IgD-negative memory B cell (primary cell): ENCODE measurements at regions not wholly inside any gene's neighbourhood (a gene's known extent, or its start where the extent isn't known, plus 50 kb on each side); places are given as distances from the start of the nearest gene placed in this dataset.

Experiments used
- H3K27ac Mint-ChIP-seq, 3 donors: one replicate each; pipeline ENCODE4 v1.8.0; 2020 to 2022; ENCODE audit warnings: mild to moderate bottlenecking in 3 of 3, mixed read lengths in 3 of 3, moderate library complexity in 1 of 3
- H3K27me3 Mint-ChIP-seq: one replicate; pipeline ENCODE4 v1.8.0; 2021; ENCODE audit warnings: mixed read lengths
- H3K36me3 Mint-ChIP-seq: one replicate; pipeline ENCODE4 v1.8.0; 2020; ENCODE audit warnings: mild to moderate bottlenecking, mixed read lengths
- H3K4me1 Mint-ChIP-seq, 3 donors: one replicate each; pipeline ENCODE4 v1.8.0; 2020 to 2022; ENCODE audit warnings: mixed read lengths in 3 of 3, mild to moderate bottlenecking in 1 of 3
- H3K4me3 Mint-ChIP-seq, 4 donors: one replicate each; pipeline ENCODE4 v1.8.0; 2020 to 2022; ENCODE audit warnings: mild to moderate bottlenecking in 4 of 4, mixed read lengths in 4 of 4, moderate library complexity in 3 of 4
- H3K9me3 Mint-ChIP-seq, 3 donors: one replicate each; pipeline ENCODE4 v1.8.0; 2020 to 2021; ENCODE audit warnings: mixed read lengths in 3 of 3, mild to moderate bottlenecking in 1 of 3

DNA sequence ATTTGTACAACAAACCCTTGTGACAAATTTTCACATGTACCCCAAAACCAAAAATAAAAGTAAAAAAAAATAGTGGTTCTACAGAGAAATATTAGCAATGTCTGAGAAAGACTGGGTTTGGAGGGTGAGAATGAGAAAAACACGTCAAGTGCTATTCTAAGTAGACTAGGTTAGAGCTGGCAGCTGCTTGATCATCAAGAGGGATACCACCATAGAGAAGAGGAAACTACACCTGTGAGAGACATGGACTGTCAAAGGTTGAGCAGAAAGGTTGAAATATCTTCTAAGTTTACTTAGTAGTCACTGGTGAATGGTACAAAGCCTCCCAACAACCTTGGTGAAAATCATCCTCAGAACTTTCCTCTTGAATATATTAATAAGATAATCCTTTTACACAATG lies 126.9 kb upstream of the ITGA4 start:
- Mint-ChIP-seq H3K4me3 (no peak overlapping the region), H3K27me3 (no peaks in the 10 kb centered on the region), H3K9me3 (peaks cover 4 to 10% (median 8%) of the 10 kb centered on the region in 3 donors), H3K27ac (no peak overlapping the region), H3K36me3 (peaks cover 9% of the 10 kb centered on the region), H3K4me1 (peaks cover 9 to 38% (median 21%) of the 10 kb centered on the region in 3 donors)

DNA sequence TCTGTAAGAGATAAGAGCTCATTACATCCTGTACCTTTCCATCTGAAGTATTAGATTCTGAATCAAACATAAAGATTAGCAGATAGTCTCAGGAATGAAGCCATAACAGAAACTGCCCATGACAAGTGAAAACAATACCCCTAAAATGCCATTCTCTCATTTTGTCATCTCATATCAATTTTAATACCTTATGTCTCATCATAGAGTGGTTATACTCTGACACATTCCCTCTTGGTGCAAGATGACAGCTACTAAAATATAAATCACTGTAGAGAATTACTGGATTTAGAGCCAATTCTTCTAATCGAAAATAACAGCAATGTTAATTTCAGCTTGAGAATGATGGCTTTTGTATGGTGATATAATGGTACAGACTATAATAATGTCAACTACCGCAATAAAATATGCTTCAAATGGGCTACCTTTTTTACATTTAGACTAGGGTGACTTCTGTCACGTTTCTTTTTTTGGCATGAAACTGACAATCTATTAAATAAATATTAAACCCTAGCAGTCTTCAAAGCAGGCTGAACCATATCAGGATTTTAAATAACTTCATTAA lies 125.1 kb upstream of the ITGA4 start:
- no peak overlapping the region for H3K4me3 Mint-ChIP-seq
- H3K36me3 Mint-ChIP-seq, result peaks cover 9% of the 10 kb centered on the region
- peaks cover 4 to 10% (median 8%) of the 10 kb centered on the region in 3 donors for H3K9me3 Mint-ChIP-seq
- no peak overlapping the region for H3K27ac Mint-ChIP-seq
- no peaks in the 10 kb centered on the region for H3K27me3 Mint-ChIP-seq
- peaks cover 9 to 23% (median 12%) of the 10 kb centered on the region in 3 donors for H3K4me1 Mint-ChIP-seq

DNA sequence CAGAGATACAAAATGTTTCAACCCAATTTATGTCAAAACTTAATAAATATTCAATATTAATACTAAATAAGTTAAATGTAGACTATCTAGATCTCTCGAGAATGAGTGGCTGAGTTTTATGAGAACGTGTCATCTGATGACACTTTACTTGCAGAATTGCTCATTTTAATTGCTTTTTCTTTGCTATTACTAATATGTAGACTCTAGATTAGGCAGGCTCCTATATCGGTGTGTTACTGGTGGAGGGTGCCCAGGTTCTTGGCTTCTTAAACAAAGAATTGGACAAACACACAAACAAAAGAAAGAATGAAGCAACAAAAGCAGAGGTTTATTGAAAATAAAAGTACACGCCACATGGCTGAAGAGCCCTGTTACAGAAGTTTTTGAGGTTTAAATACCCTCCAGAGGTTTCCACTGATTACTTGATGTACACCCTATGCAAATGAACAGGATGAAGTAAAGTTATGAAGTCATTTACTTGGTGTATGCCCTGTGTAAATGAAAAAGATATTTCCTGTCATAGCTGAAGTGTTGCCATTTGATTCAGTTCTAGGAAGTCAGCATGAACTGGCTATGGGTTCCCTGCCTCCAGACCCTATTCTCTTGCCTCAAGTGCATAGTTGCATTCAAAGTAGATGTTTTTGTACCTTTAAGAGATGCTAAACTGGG lies 122.9 kb upstream of the ITGA4 start:
- H3K36me3 Mint-ChIP-seq, result peaks cover 2% of the 10 kb centered on the region
- H3K9me3 Mint-ChIP-seq, result peaks cover 4 to 9% (median 4%) of the 10 kb centered on the region in 3 donors
- H3K4me3 Mint-ChIP-seq, result peak overlapping the region in 2 of 4 donors; percentile 4 to 11
- no peak overlapping the region for H3K27ac Mint-ChIP-seq
- H3K4me1 Mint-ChIP-seq, result peaks cover 10 to 19% (median 11%) of the 10 kb centered on the region in 3 donors
- no peaks in the 10 kb centered on the region for H3K27me3 Mint-ChIP-seq

DNA sequence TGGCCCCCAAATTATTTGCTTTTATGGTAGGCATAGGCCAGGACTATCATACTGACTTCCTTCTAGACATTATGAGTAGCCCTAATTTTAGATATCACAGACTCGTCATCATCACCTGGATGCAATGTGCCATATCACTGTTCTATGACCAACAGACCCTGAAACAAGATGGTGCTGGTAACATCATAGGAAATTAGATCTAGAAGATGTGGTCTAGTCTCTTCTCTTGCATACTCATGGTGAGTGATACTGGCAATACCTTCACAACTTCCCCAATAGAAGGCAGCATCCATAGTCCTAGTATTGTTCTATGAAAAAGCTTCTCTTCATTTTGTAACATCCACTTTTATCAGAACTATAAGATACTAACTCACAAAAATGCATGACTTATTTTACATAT lies 116.3 kb upstream of the ITGA4 start:
- peaks cover 5% of the 10 kb centered on the region for H3K36me3 Mint-ChIP-seq
- peaks cover 0 to 5% (median 3%) of the 10 kb centered on the region in 3 donors for H3K4me1 Mint-ChIP-seq
- no peak overlapping the region for H3K27ac Mint-ChIP-seq
- H3K27me3 Mint-ChIP-seq, result no peaks in the 10 kb centered on the region
- peaks cover 0 to 2% (median 0%) of the 10 kb centered on the region in 3 donors for H3K9me3 Mint-ChIP-seq
- H3K4me3 Mint-ChIP-seq, result peak overlapping the region in 1 of 4 donors; percentile 10

DNA sequence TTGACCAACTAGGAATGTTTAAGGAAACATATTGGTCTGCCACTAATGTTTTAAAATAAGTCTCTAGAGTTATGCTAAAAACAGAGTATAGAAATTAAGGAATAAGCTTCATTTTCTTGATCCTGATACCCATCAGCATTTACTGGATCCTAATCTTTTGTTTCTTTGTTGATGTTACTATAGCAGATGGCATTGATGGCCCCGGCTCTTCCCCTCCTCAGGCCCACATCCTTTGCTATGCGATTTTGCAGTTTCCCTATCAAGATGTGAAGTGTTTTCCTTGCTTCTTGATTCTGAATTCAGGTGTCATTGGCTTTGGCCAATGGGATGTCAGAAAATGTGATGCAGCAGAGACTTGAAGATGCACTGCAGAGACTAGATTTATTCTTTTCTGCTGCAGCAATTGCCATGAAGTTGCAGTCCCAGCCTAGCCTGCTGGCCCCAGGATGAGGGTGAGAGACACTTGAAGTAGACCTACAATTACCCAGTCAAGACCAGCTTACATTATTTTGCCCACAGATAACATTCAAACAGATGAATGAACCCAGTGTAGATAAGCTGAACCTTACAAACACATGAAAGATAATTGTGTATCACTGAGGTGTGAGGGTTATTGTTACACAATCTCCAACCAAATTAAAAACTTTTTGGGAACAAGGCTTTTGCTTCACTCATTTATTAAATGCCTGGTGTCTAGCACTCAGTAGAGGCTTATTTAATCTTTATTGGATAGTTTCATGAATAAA lies 115.2 kb upstream of the ITGA4 start:
- H3K27me3 Mint-ChIP-seq, result no peaks in the 10 kb centered on the region
- no peak overlapping the region for H3K4me3 Mint-ChIP-seq
- H3K27ac Mint-ChIP-seq, result no peak overlapping the region
- peaks cover 0 to 2% (median 0%) of the 10 kb centered on the region in 3 donors for H3K9me3 Mint-ChIP-seq
- H3K36me3 Mint-ChIP-seq, result peaks cover 5% of the 10 kb centered on the region
- H3K4me1 Mint-ChIP-seq, result peaks cover 0 to 5% (median 3%) of the 10 kb centered on the region in 3 donors

DNA sequence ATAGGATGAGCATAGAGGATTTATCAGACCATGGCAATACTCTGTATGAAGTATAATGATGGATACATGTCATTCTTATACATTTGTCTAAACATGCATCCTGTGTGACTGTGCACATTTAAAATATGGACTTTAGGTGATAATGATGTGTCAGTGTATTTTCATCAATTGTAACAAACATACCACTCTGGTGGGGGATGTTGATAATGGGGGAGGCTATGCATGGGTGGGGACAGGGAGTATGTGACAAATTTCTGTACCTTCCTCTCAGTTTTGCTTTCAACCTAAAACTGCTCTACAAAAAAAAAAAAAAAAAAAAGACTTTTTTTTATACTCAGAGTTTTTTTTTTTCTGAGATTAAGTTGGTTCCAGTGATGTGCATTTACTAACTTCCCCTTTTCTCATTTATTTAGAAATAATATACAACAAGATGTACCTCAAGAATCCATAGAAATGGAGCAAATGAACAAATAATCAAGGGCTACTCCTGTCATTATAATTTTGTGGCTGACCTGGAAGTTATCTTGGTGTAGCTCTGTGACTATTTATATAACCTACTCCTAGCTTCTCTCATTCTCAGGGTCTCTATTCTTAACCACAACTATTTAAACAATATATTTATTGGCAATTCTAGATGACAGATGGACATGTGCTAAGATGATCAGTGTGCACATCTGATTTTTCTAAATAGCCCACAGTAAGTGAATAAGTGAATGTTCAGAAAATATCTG lies 108.9 kb upstream of the ITGA4 start:
- H3K4me1 Mint-ChIP-seq, result peaks cover 24 to 31% (median 27%) of the 10 kb centered on the region in 3 donors
- H3K36me3 Mint-ChIP-seq, result peaks cover 2% of the 10 kb centered on the region
- peak overlapping the region in 1 of 3 donors; percentile 16 for H3K27ac Mint-ChIP-seq
- no peaks in the 10 kb centered on the region for H3K9me3 Mint-ChIP-seq
- H3K27me3 Mint-ChIP-seq, result no peaks in the 10 kb centered on the region
- peak overlapping the region in 3 of 4 donors; percentile 3 to 76 (median 21) for H3K4me3 Mint-ChIP-seq

DNA sequence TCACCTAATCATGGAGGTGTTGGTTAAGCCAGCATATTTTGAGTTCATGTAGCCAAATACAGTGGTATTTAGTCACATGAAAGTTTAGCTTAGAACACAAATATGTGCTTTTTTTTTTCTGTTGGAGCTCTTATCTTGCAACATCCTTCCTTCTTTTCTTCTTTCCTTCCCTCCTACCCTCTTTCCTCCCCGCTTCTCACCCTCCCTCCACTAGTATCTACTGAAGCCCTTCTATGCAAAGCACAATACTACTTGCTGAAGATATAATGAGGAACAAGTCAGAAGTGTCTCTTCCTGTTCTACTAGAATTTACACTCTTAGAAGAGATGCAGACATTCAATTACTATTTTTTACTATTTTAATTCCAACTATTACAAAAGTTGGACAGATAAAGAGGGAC lies 105.0 kb upstream of the ITGA4 start:
- peak overlapping the region in 2 of 3 donors; percentile 78 to 83 for H3K27ac Mint-ChIP-seq
- no peaks in the 10 kb centered on the region for H3K27me3 Mint-ChIP-seq
- H3K4me3 Mint-ChIP-seq, result peak overlapping the region in 2 of 4 donors; percentile 38 to 80
- H3K9me3 Mint-ChIP-seq, result no peaks in the 10 kb centered on the region
- peaks cover 24 to 33% (median 27%) of the 10 kb centered on the region in 3 donors for H3K4me1 Mint-ChIP-seq
- peaks cover 4% of the 10 kb centered on the region for H3K36me3 Mint-ChIP-seq

DNA sequence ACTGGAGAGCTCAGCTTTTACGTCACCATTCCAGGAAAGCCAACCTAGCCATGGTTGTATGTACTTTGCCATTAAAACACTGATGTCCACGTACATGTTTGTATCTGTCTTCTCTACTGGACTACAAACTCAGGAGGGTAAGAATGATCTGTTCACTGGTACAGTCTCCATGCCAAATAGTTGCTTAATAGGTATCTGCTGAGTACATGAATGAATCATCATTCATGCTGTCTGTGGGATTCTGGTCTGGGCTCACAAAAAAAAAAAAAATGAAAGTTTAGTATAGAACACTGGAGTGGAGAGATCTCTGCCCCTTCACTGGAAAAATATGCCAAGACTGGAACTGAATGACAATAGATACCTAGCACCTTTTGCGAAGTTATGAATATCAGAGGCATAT lies 102.6 kb upstream of the ITGA4 start:
- Mint-ChIP-seq H3K9me3 (no peaks in the 10 kb centered on the region), H3K27me3 (no peaks in the 10 kb centered on the region), H3K4me1 (peaks cover 12 to 22% (median 16%) of the 10 kb centered on the region in 3 donors), H3K27ac (peak overlapping the region in 1 of 3 donors; percentile 1), H3K4me3 (no peak overlapping the region), H3K36me3 (peaks cover 5% of the 10 kb centered on the region)

DNA sequence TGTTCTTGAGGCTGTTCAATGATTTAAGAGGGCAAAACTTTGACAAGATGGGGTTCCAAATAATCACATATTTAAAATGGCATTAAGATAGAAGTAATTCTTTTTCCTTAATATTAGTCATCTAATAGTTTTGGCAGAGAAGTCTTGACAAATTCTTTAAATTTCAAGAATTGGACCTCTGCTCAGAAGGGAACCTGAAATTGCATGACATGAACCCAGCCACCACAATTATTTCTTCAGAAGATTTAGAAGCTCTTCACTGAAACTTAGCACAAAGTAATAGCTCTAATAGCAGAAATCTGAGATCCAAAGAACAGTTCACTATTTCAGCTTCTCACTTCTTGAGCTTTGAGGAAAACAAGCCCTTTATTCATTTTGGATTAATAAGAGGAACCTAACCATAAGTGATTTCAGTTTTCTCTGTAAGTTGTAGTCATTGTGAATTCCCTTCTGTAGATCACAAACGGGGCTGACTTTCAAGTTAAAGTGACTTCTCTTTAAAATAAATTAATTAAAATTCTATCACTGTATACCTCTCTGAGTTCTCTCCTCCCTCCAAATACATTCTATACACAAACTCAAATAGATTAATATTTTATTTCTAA lies 100.6 kb upstream of the ITGA4 start:
- Mint-ChIP-seq H3K27ac (no peak overlapping the region), H3K4me1 (peaks cover 8 to 17% (median 11%) of the 10 kb centered on the region in 3 donors)

DNA sequence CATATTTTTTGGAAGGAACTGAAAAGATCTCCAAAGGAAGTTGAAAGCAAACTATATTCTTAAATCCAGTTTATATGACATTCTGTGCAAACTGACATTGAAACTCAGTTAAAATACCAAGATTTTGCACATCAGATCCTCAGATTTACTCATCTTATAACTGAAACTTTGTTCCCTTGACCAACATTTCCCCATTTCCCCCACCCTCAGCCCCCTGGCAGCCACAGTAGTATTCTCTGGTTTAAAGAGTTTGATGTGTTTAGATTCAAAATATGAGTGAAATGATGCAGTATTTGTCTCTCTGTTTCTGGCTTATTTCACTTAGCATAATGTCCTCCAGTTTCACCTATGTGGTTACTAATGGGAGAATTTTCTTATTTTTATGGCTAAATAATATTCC lies 99.2 kb upstream of the ITGA4 start:
- Mint-ChIP-seq H3K36me3 (peaks cover 10% of the 10 kb centered on the region), H3K9me3 (no peaks in the 10 kb centered on the region), H3K4me3 (no peak overlapping the region), H3K4me1 (peaks cover 10 to 14% (median 10%) of the 10 kb centered on the region in 3 donors), H3K27me3 (no peaks in the 10 kb centered on the region), H3K27ac (no peak overlapping the region)

More for the DNA sequence above, 100.6 kb upstream of the ITGA4 start:
- Mint-ChIP-seq H3K9me3 (no peaks in the 10 kb centered on the region), H3K27me3 (no peaks in the 10 kb centered on the region), H3K4me3 (no peak overlapping the region), H3K36me3 (peaks cover 7% of the 10 kb centered on the region)

DNA sequence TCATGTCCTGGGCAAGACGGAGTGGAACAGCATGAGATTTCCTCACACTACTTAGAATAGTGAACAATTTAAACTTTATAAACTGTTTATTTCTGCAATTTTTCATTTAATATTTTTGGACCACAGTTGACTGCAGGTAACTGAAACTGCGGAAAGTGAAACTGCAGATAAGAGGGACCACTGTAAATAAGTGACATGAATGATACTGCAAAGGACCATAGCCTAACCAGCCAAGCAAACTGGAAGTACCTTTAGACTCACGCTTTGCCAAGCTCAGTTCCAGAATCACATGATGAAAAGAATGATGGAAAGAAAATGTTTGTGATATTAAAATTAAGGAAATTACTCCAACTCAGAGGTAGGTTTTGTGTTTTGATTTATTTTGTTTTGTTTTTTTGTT lies 94.6 kb upstream of the ITGA4 start:
- Mint-ChIP-seq H3K27me3 (no peaks in the 10 kb centered on the region), H3K4me3 (no peak overlapping the region), H3K36me3 (peaks cover 11% of the 10 kb centered on the region), H3K4me1 (peaks cover 17 to 19% (median 19%) of the 10 kb centered on the region in 3 donors), H3K9me3 (peaks cover 0 to 2% (median 0%) of the 10 kb centered on the region in 3 donors), H3K27ac (peak overlapping the region in 1 of 3 donors; percentile 43)

DNA sequence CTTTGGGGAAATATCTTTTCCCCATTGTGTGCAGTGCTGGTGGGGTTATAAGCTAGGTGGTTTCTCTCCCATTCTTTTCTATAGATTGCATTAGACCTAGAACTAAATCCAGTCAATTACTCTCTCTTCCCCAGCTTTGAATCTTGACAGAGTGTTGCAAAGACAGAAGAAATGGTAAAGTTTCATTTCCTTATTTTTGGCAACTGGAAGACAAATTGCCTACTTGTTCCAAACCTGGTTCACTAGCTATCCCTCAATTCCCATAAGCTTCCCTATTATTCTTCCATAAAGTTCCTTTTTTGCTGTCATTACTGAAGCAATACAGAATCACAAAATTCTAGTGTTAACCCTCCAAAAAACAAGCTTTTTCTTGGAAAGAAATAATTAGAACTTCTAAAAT lies 94.0 kb upstream of the ITGA4 start:
- H3K36me3 Mint-ChIP-seq, result peaks cover 11% of the 10 kb centered on the region
- H3K9me3 Mint-ChIP-seq, result peaks cover 0 to 2% (median 0%) of the 10 kb centered on the region in 3 donors
- peak overlapping the region in 1 of 4 donors; percentile 43 for H3K4me3 Mint-ChIP-seq
- H3K27me3 Mint-ChIP-seq, result no peaks in the 10 kb centered on the region
- H3K4me1 Mint-ChIP-seq, result peaks cover 17 to 19% (median 19%) of the 10 kb centered on the region in 3 donors
- peak overlapping the region in 1 of 3 donors; percentile 43 for H3K27ac Mint-ChIP-seq

DNA sequence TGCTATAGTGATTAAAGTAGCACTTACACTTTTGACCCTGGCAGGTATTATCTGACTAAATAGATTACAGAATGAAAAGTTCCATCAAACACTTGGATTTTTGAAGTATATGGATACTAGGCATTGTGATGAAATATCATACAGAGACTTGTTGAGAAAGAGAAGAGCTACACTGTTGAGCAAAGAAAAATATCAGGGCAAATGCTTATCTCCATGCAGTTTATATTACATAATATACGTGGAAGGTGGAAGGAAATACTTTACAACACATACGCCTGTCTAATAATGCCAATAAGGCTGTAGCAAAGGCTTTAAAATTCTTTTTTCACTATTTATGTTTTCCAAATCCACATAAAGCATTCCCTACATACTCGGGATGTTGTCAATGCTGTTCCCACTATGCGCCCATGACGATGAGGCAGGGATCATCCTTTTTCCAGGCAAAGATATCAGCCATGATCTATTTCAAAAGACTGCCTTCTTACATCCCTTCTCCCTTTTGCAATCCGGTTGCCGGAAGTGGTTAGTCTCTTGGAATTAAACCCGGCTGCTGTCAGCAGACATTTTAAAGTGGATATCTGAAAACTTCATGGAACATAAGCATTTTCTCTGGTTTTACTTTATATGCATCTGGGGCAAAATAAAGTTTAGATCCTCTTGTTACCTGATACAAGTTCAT lies 92.6 kb upstream of the ITGA4 start:
- H3K4me1 Mint-ChIP-seq, result peaks cover 17 to 19% (median 19%) of the 10 kb centered on the region in 3 donors
- H3K36me3 Mint-ChIP-seq, result peaks cover 9% of the 10 kb centered on the region
- no peak overlapping the region for H3K4me3 Mint-ChIP-seq
- no peaks in the 10 kb centered on the region for H3K27me3 Mint-ChIP-seq
- no peak overlapping the region for H3K27ac Mint-ChIP-seq
- peaks cover 0 to 2% (median 0%) of the 10 kb centered on the region in 3 donors for H3K9me3 Mint-ChIP-seq
